ENCODE measurements at regions not wholly inside any gene's neighbourhood (a gene's known extent, or its start where the extent isn't known, plus 50 kb on each side); places are given as distances from the start of the nearest gene placed in this dataset.

DNA sequence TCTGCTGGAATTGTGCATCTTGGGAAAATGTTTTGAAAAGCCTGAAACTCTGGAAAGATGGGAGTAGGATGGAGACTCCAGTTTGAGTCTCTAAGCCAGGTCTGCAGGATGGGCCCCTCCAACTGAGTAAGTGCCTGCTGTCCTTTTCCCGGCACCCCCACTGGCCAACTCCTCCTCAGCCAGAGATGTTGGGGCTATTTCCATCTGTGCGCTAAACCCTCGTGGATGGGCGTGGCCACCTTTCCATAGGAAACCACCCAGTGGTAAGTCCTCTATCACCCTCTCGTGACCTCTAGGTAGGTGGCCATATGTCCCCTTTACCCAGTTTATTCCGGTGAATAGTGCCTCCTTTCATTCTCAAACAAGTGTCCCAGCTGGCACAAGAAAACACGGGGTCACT is 250.9 kb downstream of the TOMM20 start:
- TF ChIP-seq CTCF (IDR thresholded peaks at IDR 0.05; ENCODE audit: low read length) (no peak), EZH2 (IDR thresholded peaks at IDR 0.05; ENCODE audit: borderline replicate concordance, low read length) (no peak)
